ENCODE measurements at regions not wholly inside any gene's neighbourhood (a gene's known extent, or its start where the extent isn't known, plus 50 kb on each side); places are given as distances from the start of the nearest gene placed in this dataset.
A peak's percentile ranks its signal among the peaks of the same experiment; 100 is the strongest.

- TF ChIP-seq CTCF (IDR thresholded peaks at IDR 0.05) (no peak), ARID4B (CRISPR knock-in tag; IDR thresholded peaks at IDR 0.05; ENCODE audit: borderline replicate concordance) (no peak), ATF3 (CRISPR knock-in tag; conservative IDR thresholded peaks at IDR 0.05) (no peak), IRF1 (CRISPR knock-in tag; IDR thresholded peaks at IDR 0.05) (no peak), USF2 (CRISPR knock-in tag; IDR thresholded peaks at IDR 0.05) (peak; percentile 12; the same call in 1 of the 2 replicates), E2F1 (CRISPR knock-in tag; IDR thresholded peaks at IDR 0.05) (no peak), ATF2 (CRISPR knock-in tag; IDR thresholded peaks at IDR 0.05; ENCODE audit: borderline replicate concordance, low read depth) (no peak), GABPB1 (CRISPR knock-in tag; IDR thresholded peaks at IDR 0.05) (no peak), PREB (CRISPR knock-in tag; IDR thresholded peaks at IDR 0.05; ENCODE audit: borderline replicate concordance) (no peak), SP1 (CRISPR knock-in tag; conservative IDR thresholded peaks at IDR 0.05) (no peak), JUN (CRISPR knock-in tag; IDR thresholded peaks at IDR 0.05) (no peak), ZNF232 (CRISPR knock-in tag; IDR thresholded peaks at IDR 0.05) (no peak), ZMAT4 (CRISPR knock-in tag; IDR thresholded peaks at IDR 0.05) (no peak)
These were observed 108.6 kb upstream of the PRR20G start for GRCh38 chr3:127396473-127396872.

All from WTC11 (cell line).